CD14-positive monocyte (primary cell): ENCODE measurements at regions not wholly inside any gene's neighbourhood (a gene's known extent, or its start where the extent isn't known, plus 50 kb on each side); places are given as distances from the start of the nearest gene placed in this dataset.

ENCODE experiments used
- DNase-seq, 3 donors: peaks; one replicate each; pipeline ENCODE4 v3.0.0-alpha.2; 2011 to 2022
- H2AFZ ChIP-seq: 2 replicates; pipeline ENCODE4 v1.6.0; 2012; ENCODE audit warnings: mild to moderate bottlenecking, low read depth, low read length, inconsistent platforms; ENCODE audit not compliant: insufficient read depth, poor library complexity, severe bottlenecking
- H3K27ac ChIP-seq, 2 donors: 1 replicate in 1 of 2; 2 replicates in 1 of 2; pipeline ENCODE4 v1.5.1; 2012 to 2013; ENCODE audit warnings: low read length in 2 of 2, control low read depth in 1 of 2, inconsistent platforms in 1 of 2, low read depth in 1 of 2, mild to moderate bottlenecking in 1 of 2
- H3K27me3 ChIP-seq, 2 donors: one replicate each; pipeline versions ENCODE4 v1.6.0 to v1.6.1; 2011 to 2013; ENCODE audit warnings: low read length in 2 of 2; ENCODE audit not compliant: control insufficient read depth in 2 of 2, insufficient read depth in 2 of 2
- H3K36me3 ChIP-seq, 2 donors: replicated peaks in 1 of 2; 1 replicate in 1 of 2; 2 replicates in 1 of 2; pipeline versions ENCODE4 v1.5.1 to v1.6.1; 2012 to 2013; ENCODE audit warnings: low read length in 2 of 2, control low read depth in 1 of 2, inconsistent platforms in 1 of 2, mild to moderate bottlenecking in 1 of 2; ENCODE audit not compliant: insufficient read depth in 2 of 2, control insufficient read depth in 1 of 2
- H3K4me1 ChIP-seq, 2 donors: 1 replicate in 1 of 2; 2 replicates in 1 of 2; pipeline versions ENCODE4 v1.5.1 to v1.6.1; 2012 to 2013; ENCODE audit warnings: low read length in 2 of 2, control low read depth in 1 of 2, inconsistent platforms in 1 of 2, mild to moderate bottlenecking in 1 of 2, moderate library complexity in 1 of 2; ENCODE audit not compliant: insufficient read depth in 2 of 2, control insufficient read depth in 1 of 2
- H3K4me2 ChIP-seq: replicated peaks from 2 replicates; pipeline ENCODE3; 2012; ENCODE audit warnings: low read length, moderate library complexity, mild to moderate bottlenecking; ENCODE audit not compliant: poor library complexity, severe bottlenecking; ENCODE audit errors: extremely low read depth
- H3K4me3 ChIP-seq, 3 experiments: fragments of 200-600 bp in 1 of 3; sonication (generic) in 1 of 3; replicated peaks in 1 of 3; 1 replicate in 2 of 3; 2 replicates in 1 of 3; pipeline ENCODE4 v1.5.1; 2011 to 2013; ENCODE audit warnings: low read length in 3 of 3, mild to moderate bottlenecking in 3 of 3, control low read depth in 2 of 3, low read depth in 2 of 3, inconsistent platforms in 1 of 3, moderate library complexity in 1 of 3
- H3K79me2 ChIP-seq: 2 replicates; pipeline ENCODE4 v1.6.0; 2012; ENCODE audit warnings: mild to moderate bottlenecking, control low read depth, inconsistent platforms, low read length, moderate library complexity; ENCODE audit not compliant: insufficient read depth
- H3K9ac ChIP-seq: 2 replicates; pipeline ENCODE4 v1.6.0; 2017; ENCODE audit warnings: low read length, mild to moderate bottlenecking; ENCODE audit not compliant: insufficient read depth, poor library complexity, severe bottlenecking
- H3K9me3 ChIP-seq, 2 donors: replicated peaks in 1 of 2; 1 replicate in 1 of 2; 2 replicates in 1 of 2; pipeline versions ENCODE4 v1.5.1 to v1.6.1; 2012 to 2013; ENCODE audit warnings: low read length in 2 of 2, control low read depth in 1 of 2; ENCODE audit not compliant: control insufficient read depth in 1 of 2, insufficient read depth in 1 of 2
- H4K20me1 ChIP-seq: 2 replicates; pipeline ENCODE4 v1.6.0; 2012; ENCODE audit warnings: mild to moderate bottlenecking, low read length, control low read depth, moderate library complexity; ENCODE audit not compliant: insufficient read depth
- H3K27ac Mint-ChIP-seq, 7 donors: one replicate each; pipeline ENCODE4 v1.8.0; 2020; ENCODE audit warnings: mild to moderate bottlenecking in 7 of 7, mixed read lengths in 7 of 7, moderate library complexity in 6 of 7, inconsistent platforms in 2 of 7
- H3K27me3 Mint-ChIP-seq, 3 donors: one replicate each; pipeline ENCODE4 v1.8.0; 2021 to 2022; ENCODE audit warnings: low read depth in 3 of 3, mild to moderate bottlenecking in 3 of 3, mixed read lengths in 3 of 3, moderate library complexity in 3 of 3, inconsistent platforms in 1 of 3
- H3K36me3 Mint-ChIP-seq, 2 donors: one replicate each; pipeline ENCODE4 v1.8.0; 2020; ENCODE audit warnings: mixed read lengths in 2 of 2, inconsistent platforms in 1 of 2, mild to moderate bottlenecking in 1 of 2
- H3K4me1 Mint-ChIP-seq: one replicate; pipeline ENCODE4 v1.8.0; 2020; ENCODE audit warnings: mild to moderate bottlenecking, mixed read lengths
- H3K4me3 Mint-ChIP-seq, 2 donors: one replicate each; pipeline ENCODE4 v1.8.0; 2020; ENCODE audit warnings: mild to moderate bottlenecking in 2 of 2, mixed read lengths in 2 of 2, moderate library complexity in 1 of 2
- H3K9me3 Mint-ChIP-seq, 7 donors: one replicate each; pipeline ENCODE4 v1.8.0; 2020 to 2022; ENCODE audit warnings: mixed read lengths in 7 of 7, mild to moderate bottlenecking in 6 of 7, moderate library complexity in 6 of 7, inconsistent platforms in 2 of 7
- CTCF ChIP-seq: fragments of 200-600 bp; IDR thresholded peaks from one replicate; pipeline ENCODE4 v1.8.0; 2022; ENCODE audit warnings: antibody characterized with exemption, mild to moderate bottlenecking
- WGBS: methylation state at CpG from one replicate; pipeline ENCODE4 v1.1.5; 2013; ENCODE audit warnings: missing lambda C conversion rate; ENCODE audit not compliant: insufficient coverage; 5-methylcytosine and 5-hydroxymethylcytosine counted together
- intact Hi-C, 2 donors: fragments of 100-400 bp; cut with micrococcal nuclease; formaldehyde crosslinking; loops; one replicate each; pipeline versions ENCODE4 v1.15.0 to v1.15.1; 2023

- Mint-ChIP-seq H3K9me3 (peaks cover 4 to 12% (median 9%) of the 10 kb centered on the region in 7 donors), H3K4me3 (no peak overlapping the region), H3K4me1 (peaks cover 8% of the 10 kb centered on the region), H3K27ac (no peak overlapping the region), H3K27me3 (peaks cover 5% of the 10 kb centered on the region in 3 donors), H3K36me3 (peaks cover 0 to 4% of the 10 kb centered on the region in 2 donors)
- peaks cover 9 to 11% of the 10 kb centered on the region in 2 donors for H3K4me1 ChIP-seq
- no peak for DNase-seq
- TF ChIP-seq CTCF: no peak
- WGBS: 43% methylated on average over 4 of the region's 7 CpGs
- peaks cover 5 to 12% of the 10 kb centered on the region in 2 donors for H3K9me3 ChIP-seq
- no peak overlapping the region for H3K4me2 ChIP-seq
- H3K27ac ChIP-seq: no peak overlapping the region
- intact Hi-C loops: no loop called here
- no peaks in the 10 kb centered on the region for H3K36me3 ChIP-seq
- peak overlapping the region; percentile 32 for H3K9ac ChIP-seq
- no peaks in the 10 kb centered on the region for H3K79me2 ChIP-seq
- H3K4me3 ChIP-seq: no peak overlapping the region
- H4K20me1 ChIP-seq: no peaks in the 10 kb centered on the region
- no peaks in the 10 kb centered on the region for H3K27me3 ChIP-seq
- H2AFZ ChIP-seq: no peak overlapping the region
Measured at GRCh38 chr9:134215420-134215698, 51.0 kb upstream of the RNU6ATAC start.

- Histone ChIP-seq H3K9ac (peak overlapping the region; percentile 32), H2AFZ (no peak overlapping the region), H3K9me3 (peaks cover 5 to 12% of the 10 kb centered on the region in 2 donors), H3K36me3 (no peaks in the 10 kb centered on the region), H3K4me1 (peaks cover 9 to 11% of the 10 kb centered on the region in 2 donors), H3K79me2 (no peaks in the 10 kb centered on the region), H3K4me2 (no peak overlapping the region), H3K4me3 (no peak overlapping the region), H4K20me1 (no peaks in the 10 kb centered on the region), H3K27me3 (no peaks in the 10 kb centered on the region), H3K27ac (no peak overlapping the region)
- WGBS: 63% methylated on average over 19 of the region's 32 CpGs
- intact Hi-C loops: no loop called here
- H3K27me3 Mint-ChIP-seq: peaks cover 4 to 5% (median 4%) of the 10 kb centered on the region in 3 donors
- no peak overlapping the region for H3K27ac Mint-ChIP-seq
- peaks cover 0 to 4% of the 10 kb centered on the region in 2 donors for H3K36me3 Mint-ChIP-seq
- H3K4me3 Mint-ChIP-seq: no peak overlapping the region
- TF ChIP-seq CTCF: no peak
- peak in 1 of 3 donors; percentile 16 for DNase-seq
- H3K9me3 Mint-ChIP-seq: peaks cover 4 to 12% (median 9%) of the 10 kb centered on the region in 7 donors
- peaks cover 8% of the 10 kb centered on the region for H3K4me1 Mint-ChIP-seq
Measured at GRCh38 chr9:134215699-134216448, 51.5 kb upstream of the RNU6ATAC start.
